ENCODE measurements at regions not wholly inside any gene's neighbourhood (a gene's known extent, or its start where the extent isn't known, plus 50 kb on each side); places are given as distances from the start of the nearest gene placed in this dataset.

DNA sequence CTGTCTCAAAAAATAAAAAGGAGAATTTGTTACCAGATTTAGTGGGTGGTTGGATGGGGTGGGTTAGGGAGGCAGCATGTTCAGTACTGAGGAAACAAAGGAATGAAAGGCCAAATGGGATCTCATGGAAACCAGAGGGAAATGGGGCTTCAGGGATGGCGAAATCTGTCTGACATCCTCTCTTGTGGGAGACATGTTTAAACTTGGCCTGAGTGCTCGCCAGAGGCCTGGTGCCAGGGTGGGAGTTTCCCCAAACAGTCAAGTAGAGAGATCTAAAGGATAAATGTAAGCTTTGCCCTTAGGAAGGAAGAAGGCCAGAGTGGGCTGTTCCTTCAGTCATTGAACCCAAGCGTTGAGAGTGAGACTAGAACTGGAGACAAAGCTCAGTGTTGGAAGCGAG is 61.9 kb upstream of the AKIRIN2 start:
- Histone ChIP-seq H3K27me3 (replicated peaks; ENCODE audit: insufficient read depth, low read depth, low read length, poor library complexity) (no peaks in the 10 kb centered on the region), H3K4me3 (ENCODE audit: low read depth, low read length, poor library complexity, severe bottlenecking) (no peak overlapping the region), H3K27ac (ENCODE audit: low read depth, low read length, poor library complexity, severe bottlenecking) (no peak overlapping the region), H3K4me1 (ENCODE audit: insufficient read depth, low read length, poor library complexity, severe bottlenecking) (no peaks in the 10 kb centered on the region), H3K36me3 (ENCODE audit: insufficient read depth, low read length, poor library complexity, severe bottlenecking) (no peaks in the 10 kb centered on the region), H3K9me3 (ENCODE audit: low read depth, low read length, poor library complexity, severe bottlenecking) (no peaks in the 10 kb centered on the region)
- TF ChIP-seq, protein P1, sequence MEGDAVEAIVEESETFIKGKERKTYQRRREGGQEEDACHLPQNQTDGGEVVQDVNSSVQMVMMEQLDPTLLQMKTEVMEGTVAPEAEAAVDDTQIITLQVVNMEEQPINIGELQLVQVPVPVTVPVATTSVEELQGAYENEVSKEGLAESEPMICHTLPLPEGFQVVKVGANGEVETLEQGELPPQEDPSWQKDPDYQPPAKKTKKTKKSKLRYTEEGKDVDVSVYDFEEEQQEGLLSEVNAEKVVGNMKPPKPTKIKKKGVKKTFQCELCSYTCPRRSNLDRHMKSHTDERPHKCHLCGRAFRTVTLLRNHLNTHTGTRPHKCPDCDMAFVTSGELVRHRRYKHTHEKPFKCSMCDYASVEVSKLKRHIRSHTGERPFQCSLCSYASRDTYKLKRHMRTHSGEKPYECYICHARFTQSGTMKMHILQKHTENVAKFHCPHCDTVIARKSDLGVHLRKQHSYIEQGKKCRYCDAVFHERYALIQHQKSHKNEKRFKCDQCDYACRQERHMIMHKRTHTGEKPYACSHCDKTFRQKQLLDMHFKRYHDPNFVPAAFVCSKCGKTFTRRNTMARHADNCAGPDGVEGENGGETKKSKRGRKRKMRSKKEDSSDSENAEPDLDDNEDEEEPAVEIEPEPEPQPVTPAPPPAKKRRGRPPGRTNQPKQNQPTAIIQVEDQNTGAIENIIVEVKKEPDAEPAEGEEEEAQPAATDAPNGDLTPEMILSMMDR (conservative IDR thresholded peaks at IDR 0.05; ENCODE audit: low read depth, low read length), result no peak
- TF ChIP-seq EZH2 (IDR thresholded peaks at IDR 0.05; ENCODE audit: borderline replicate concordance, low read depth, low read length, poor library complexity, severe bottlenecking), result no peak
- no TSS peak for BruUV-seq (replicated peaks)
- ChIA-PET CTCF (no interaction called here), POLR2A (ENCODE audit: low non-redundant PET) (no interaction called here)
- intact Hi-C loops (cut with micrococcal nuclease; ENCODE audit: unreplicated experiment), result no loop called here
- DNase-seq (ENCODE audit: low spot score), result no peak

DNA sequence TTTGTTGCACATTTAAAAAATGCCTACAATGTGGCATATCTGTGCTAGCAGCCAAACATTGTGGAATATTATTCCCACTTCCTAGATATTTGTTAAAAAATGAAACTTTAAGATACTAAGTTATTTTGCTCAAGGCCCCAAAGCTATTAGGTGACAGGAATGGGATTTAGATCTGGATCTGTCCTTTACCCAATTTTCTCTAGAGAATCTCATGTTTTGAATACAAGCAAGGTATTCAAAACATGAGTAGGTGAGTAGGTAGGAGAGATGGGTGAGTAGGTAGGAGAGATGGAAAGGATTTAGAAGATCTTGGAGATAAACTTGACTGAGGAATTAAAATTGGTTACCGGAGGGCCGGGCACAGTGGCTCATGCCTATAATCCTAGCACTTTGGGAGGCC is 61.2 kb upstream of the AKIRIN2 start:
- no peak for DNase-seq (ENCODE audit: low spot score)
- CTCF ChIA-PET, result no interaction called here
- TF ChIP-seq, protein P1 (conservative IDR thresholded peaks at IDR 0.05; ENCODE audit: low read depth, low read length), result no peak
- TF ChIP-seq EZH2 (IDR thresholded peaks at IDR 0.05; ENCODE audit: borderline replicate concordance, low read depth, low read length, poor library complexity, severe bottlenecking), result no peak
- intact Hi-C loops (cut with micrococcal nuclease; ENCODE audit: unreplicated experiment), result no loop called here
- no peaks in the 10 kb centered on the region for H3K27me3 ChIP-seq (replicated peaks; ENCODE audit: insufficient read depth, low read depth, low read length, poor library complexity)
- no peak overlapping the region for H3K4me3 ChIP-seq (ENCODE audit: low read depth, low read length, poor library complexity, severe bottlenecking)
- no peaks in the 10 kb centered on the region for H3K9me3 ChIP-seq (ENCODE audit: low read depth, low read length, poor library complexity, severe bottlenecking)
- H3K4me1 ChIP-seq (ENCODE audit: insufficient read depth, low read length, poor library complexity, severe bottlenecking), result no peaks in the 10 kb centered on the region
- no TSS peak for BruUV-seq (replicated peaks)
- H3K36me3 ChIP-seq (ENCODE audit: insufficient read depth, low read length, poor library complexity, severe bottlenecking), result no peaks in the 10 kb centered on the region
- POLR2A ChIA-PET (ENCODE audit: low non-redundant PET), result no interaction called here
- H3K27ac ChIP-seq (ENCODE audit: low read depth, low read length, poor library complexity, severe bottlenecking), result no peak overlapping the region

DNA sequence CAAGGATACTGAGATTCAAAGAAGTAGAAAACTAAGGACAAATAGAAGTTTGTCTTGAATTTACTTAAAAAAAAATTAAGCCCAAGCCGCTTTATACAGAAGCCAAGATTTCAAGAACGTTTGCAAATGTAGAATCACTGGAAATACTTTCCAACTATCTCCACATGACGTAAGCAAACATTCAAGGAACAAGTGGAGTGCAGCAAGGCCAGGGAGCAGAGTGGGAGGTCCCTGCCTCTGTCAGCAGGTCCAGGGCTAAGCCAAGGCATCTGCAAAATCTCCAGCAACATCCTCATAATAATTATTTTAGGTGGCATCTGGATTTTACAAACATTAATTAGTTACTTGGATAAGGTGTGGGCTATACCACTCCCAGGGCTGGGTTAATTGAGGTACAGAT is 60.1 kb upstream of the AKIRIN2 start:
- Histone ChIP-seq H3K27me3 (replicated peaks; ENCODE audit: insufficient read depth, low read depth, low read length, poor library complexity) (no peaks in the 10 kb centered on the region), H3K4me3 (ENCODE audit: low read depth, low read length, poor library complexity, severe bottlenecking) (no peak overlapping the region), H3K9me3 (ENCODE audit: low read depth, low read length, poor library complexity, severe bottlenecking) (no peaks in the 10 kb centered on the region), H3K27ac (ENCODE audit: low read depth, low read length, poor library complexity, severe bottlenecking) (no peak overlapping the region), H3K36me3 (ENCODE audit: insufficient read depth, low read length, poor library complexity, severe bottlenecking) (no peaks in the 10 kb centered on the region), H3K4me1 (ENCODE audit: insufficient read depth, low read length, poor library complexity, severe bottlenecking) (no peaks in the 10 kb centered on the region)
- no peak for DNase-seq (ENCODE audit: low spot score)
- ChIA-PET CTCF (no interaction called here), POLR2A (ENCODE audit: low non-redundant PET) (no interaction called here)
- BruUV-seq (replicated peaks), result no TSS peak
- TF ChIP-seq EZH2 (IDR thresholded peaks at IDR 0.05; ENCODE audit: borderline replicate concordance, low read depth, low read length, poor library complexity, severe bottlenecking), result no peak
- TF ChIP-seq, protein P1 (conservative IDR thresholded peaks at IDR 0.05; ENCODE audit: low read depth, low read length), result no peak
- intact Hi-C loops (cut with micrococcal nuclease; ENCODE audit: unreplicated experiment), result no loop called here
